GM12878 (cell line): ENCODE measurements at regions not wholly inside any gene's neighbourhood (a gene's known extent, or its start where the extent isn't known, plus 50 kb on each side); places are given as distances from the start of the nearest gene placed in this dataset.

Experiments
- ATAC-seq: fragments of 200-7000 bp; cut with Tn5 transposase; 3 replicates; pipeline ENCODE4 v1.9.1; 2020; ENCODE audit warnings: mild to moderate bottlenecking, moderate library complexity
- BruUV-seq: library from RNA; stranded (reverse); fragments of 400-500 nt; replicated peaks from 2 replicates; lab custom pipeline; 2021; lab: Mats Ljungman, UMichigan
- CTCF ChIA-PET: fragments of 300-600 bp; sonication (Branson Sonifier 250); formaldehyde crosslinking; extraction: SDS; loops from one replicate; lab custom pipeline; 2021; ENCODE audit warnings: inconsistent platforms; lab: Yijun Ruan, JAX
- POLR2A ChIA-PET: fragments of 350-600 bp; formaldehyde crosslinking; extraction: SDS; loops from one replicate; lab custom pipeline; 2021; ENCODE audit warnings: inconsistent platforms; lab: Charles Lee
- RAD21 ChIA-PET: fragments of 300-600 bp; sonication (Branson Sonifier 250); formaldehyde crosslinking; loops from one replicate; lab custom pipeline; 2023; ENCODE audit warnings: antibody characterized with exemption; ENCODE audit not compliant: unreplicated experiment; lab: Charles Lee
- SMC1A ChIA-PET: fragments of 300-600 bp; sonication (Branson Sonifier 250); formaldehyde crosslinking; loops from one replicate; lab custom pipeline; 2023; ENCODE audit not compliant: unreplicated experiment, uncharacterized antibody; lab: Charles Lee
- DNase-seq: peaks from one replicate; pipeline ENCODE4 v3.0.0-alpha.2; 2011; ENCODE audit warnings: low read depth, low spot score
- FAIRE-seq: peaks from 3 replicates; lab custom pipeline; 2011; peaks lifted over from hg19 to GRCh38; lab: Jason Lieb, UNC
- H2AFZ ChIP-seq: 2 replicates; pipeline ENCODE4 v1.6.0; 2011; ENCODE audit warnings: low read depth, low read length, control low read depth; ENCODE audit not compliant: control insufficient read depth
- H3K27ac ChIP-seq: 2 replicates; pipeline ENCODE4 v1.5.1; 2011; ENCODE audit warnings: control low read depth; ENCODE audit not compliant: control insufficient read depth, insufficient read depth
- H3K27me3 ChIP-seq, 2 experiments: replicated peaks in 1 of 2; 2 replicates each; pipeline versions ENCODE4 v1.6.0 to v1.6.1; 2011; ENCODE audit warnings: low read length in 1 of 2; ENCODE audit not compliant: control insufficient read depth in 2 of 2, insufficient read depth in 2 of 2
- H3K36me3 ChIP-seq, 2 experiments: 2 replicates each; pipeline ENCODE4 v1.5.1; 2011; ENCODE audit warnings: low read length in 1 of 2; ENCODE audit not compliant: control insufficient read depth in 2 of 2, insufficient read depth in 2 of 2
- H3K4me1 ChIP-seq: 2 replicates; pipeline ENCODE4 v1.6.1; 2011; ENCODE audit warnings: mild to moderate bottlenecking, low read length, moderate library complexity, mixed read lengths; ENCODE audit not compliant: control insufficient read depth, insufficient read depth
- H3K4me2 ChIP-seq: 2 replicates; pipeline ENCODE4 v1.6.0; 2011; ENCODE audit warnings: control low read depth; ENCODE audit not compliant: control insufficient read depth, insufficient read depth
- H3K4me3 ChIP-seq: fragments of 200-600 bp; sonication (generic); 2 replicates; pipeline ENCODE4 v1.5.1; 2016
- H3K79me2 ChIP-seq: 2 replicates; pipeline ENCODE4 v1.6.0; 2011; ENCODE audit warnings: low read length; ENCODE audit not compliant: control insufficient read depth, insufficient read depth
- H3K9ac ChIP-seq: 2 replicates; pipeline ENCODE4 v1.8.0; 2011; ENCODE audit warnings: low read length, control low read depth, mixed read lengths; ENCODE audit not compliant: control insufficient read depth, insufficient read depth
- H3K9me3 ChIP-seq: replicated peaks from 3 replicates; pipeline ENCODE4 v1.5.1; 2011; ENCODE audit warnings: mild to moderate bottlenecking, low read length; ENCODE audit not compliant: control insufficient read depth, insufficient read depth
- H4K20me1 ChIP-seq: 2 replicates; pipeline ENCODE4 v1.6.0; 2011; ENCODE audit not compliant: control insufficient read depth, insufficient read depth
- IKZF2 ChIP-seq, 2 experiments: fragments of 450-650 bp; IDR thresholded peaks; 2 replicates each; pipeline ENCODE4 v1.6.1; 2017; ENCODE audit warnings: mild to moderate bottlenecking in 2 of 2, moderate library complexity in 2 of 2
- IRF3 ChIP-seq: fragments of 450-650 bp; IDR thresholded peaks from 2 replicates; pipeline ENCODE4 v1.6.1; 2014; ENCODE audit warnings: mild to moderate bottlenecking
- IRF5 ChIP-seq: fragments of 450-650 bp; IDR thresholded peaks from 2 replicates; pipeline ENCODE4 v1.6.1; 2017; ENCODE audit warnings: borderline replicate concordance
- MAX ChIP-seq: IDR thresholded peaks from 2 replicates; pipeline ENCODE4 v1.6.1; 2012; ENCODE audit warnings: low read depth, low read length, improper control_type of control experiment
- MLLT1 ChIP-seq: fragments of 450-650 bp; IDR thresholded peaks from 2 replicates; pipeline ENCODE4 v1.6.1; 2016; ENCODE audit warnings: mild to moderate bottlenecking
- MTA3 ChIP-seq: IDR thresholded peaks from 2 replicates; pipeline ENCODE4 v1.6.1; 2012; ENCODE audit warnings: low read length, inconsistent platforms, borderline replicate concordance
- NFIC ChIP-seq: IDR thresholded peaks from 2 replicates; pipeline ENCODE4 v1.6.1; 2012; ENCODE audit warnings: low read depth, mild to moderate bottlenecking, inconsistent platforms, low read length, moderate library complexity
- NKRF ChIP-seq: fragments of 450-650 bp; conservative IDR thresholded peaks from 2 replicates; pipeline ENCODE4 v1.6.1; 2017; ENCODE audit warnings: mild to moderate bottlenecking, moderate library complexity
- POU2F2 ChIP-seq: IDR thresholded peaks from 3 replicates; pipeline ENCODE4 v1.6.1; 2011; ENCODE audit warnings: low read depth, mild to moderate bottlenecking, low read length, borderline replicate concordance
- RELB ChIP-seq: fragments of 450-650 bp; IDR thresholded peaks from 2 replicates; pipeline ENCODE4 v1.6.1; 2017; ENCODE audit warnings: low read depth, mild to moderate bottlenecking, moderate library complexity
- SKIL ChIP-seq: fragments of 450-650 bp; IDR thresholded peaks from 2 replicates; pipeline ENCODE4 v1.6.1; 2017; ENCODE audit warnings: mild to moderate bottlenecking, low read depth, inconsistent platforms; ENCODE audit not compliant: poor library complexity, severe bottlenecking
- SPI1 ChIP-seq: IDR thresholded peaks from 2 replicates; pipeline ENCODE4 v1.6.1; 2011; ENCODE audit warnings: low read depth, mild to moderate bottlenecking, low read length, moderate library complexity, borderline replicate concordance; ENCODE audit not compliant: insufficient read depth
- TARDBP ChIP-seq: IDR thresholded peaks from 2 replicates; pipeline ENCODE4 v1.6.1; 2016; ENCODE audit warnings: borderline replicate concordance
- ZNF24 ChIP-seq: fragments of 450-650 bp; IDR thresholded peaks from 2 replicates; pipeline ENCODE4 v1.6.1; 2017; ENCODE audit warnings: antibody characterized with exemption, mild to moderate bottlenecking
- ZNF274 ChIP-seq: IDR thresholded peaks from one replicate; pipeline ENCODE4 v1.8.0; 2011; ENCODE audit not compliant: insufficient read length, insufficient read depth
- WGBS: methylation state at CpG from one replicate; pipeline ENCODE4 v1.1.6; 2016; ENCODE audit warnings: low lambda C conversion rate; ENCODE audit not compliant: insufficient replicate concordance, insufficient coverage; ENCODE audit errors: missing lambda C conversion rate; 5-methylcytosine and 5-hydroxymethylcytosine counted together
- in situ Hi-C: fragments of 300-500 bp; cut with MboI; formaldehyde crosslinking; loops from 9 replicates; pipeline ENCODE4 v1.14.3; 2018; ENCODE audit warnings: mixed read lengths
- intact Hi-C: fragments of 100-400 bp; cut with micrococcal nuclease; formaldehyde crosslinking; loops from one replicate; pipeline ENCODE4 v1.14.2; 2022; ENCODE audit not compliant: unreplicated experiment

- BruUV-seq = no TSS peak
- Histone ChIP-seq H3K9me3 (no peaks in the 10 kb centered on the region), H3K4me3 (no peak overlapping the region), H4K20me1 (no peaks in the 10 kb centered on the region), H3K4me2 (no peak overlapping the region), H3K27ac (no peak overlapping the region), H3K27me3 (no peaks in the 10 kb centered on the region), H3K4me1 (no peaks in the 10 kb centered on the region), H3K79me2 (no peaks in the 10 kb centered on the region), H3K9ac (no peak overlapping the region), H3K36me3 (no peaks in the 10 kb centered on the region), H2AFZ (no peak overlapping the region)
- DNase-seq = no peak
- ChIA-PET CTCF (no interaction called here), RAD21 (no interaction called here), SMC1A (interaction anchor here (0.6 kb wide), 1 partner anchor 292 kb away, joined by 3 read pairs; no protein-coding TSS in a partner anchor), POLR2A (no interaction called here)
- in situ Hi-C loops = no loop called here
- intact Hi-C loops = no loop called here
- no peak for ATAC-seq
- WGBS = 0% methylated on average over 1 of the region's 1 CpG
- FAIRE-seq = no peak
- TF ChIP-seq MTA3 (no peak), MAX (no peak), ZNF24 (no peak), NFIC (no peak), NKRF (no peak), RELB (no peak), IRF5 (no peak), SPI1 (no peak), TARDBP (no peak), MLLT1 (no peak), IKZF2 (IDR thresholded peaks at IDR 0.05) (no peak), POU2F2 (no peak), IRF3 (no peak), SKIL (no peak), ZNF274 (no peak)
These were observed 85.5 kb upstream of the OXGR1 start for GRCh38 chr13:97079726-97080125.
